HepG2 (cell line): ENCODE measurements at regions not wholly inside any gene's neighbourhood (a gene's known extent, or its start where the extent isn't known, plus 50 kb on each side); places are given as distances from the start of the nearest gene placed in this dataset.

Experiments used
- ATAC-seq: fragments of 200-7000 bp; cut with Tn5 transposase; 3 replicates; pipeline ENCODE4 v1.9.1; 2020; ENCODE audit warnings: mild to moderate bottlenecking, moderate library complexity
- BruUV-seq: library from RNA; stranded (reverse); fragments of 400-500 nt; replicated peaks from 2 replicates; lab custom pipeline; 2021; lab: Mats Ljungman, UMichigan
- CTCF ChIA-PET: fragments of 300-600 bp; formaldehyde crosslinking; extraction: SDS; loops from one replicate; lab custom pipeline; 2021; ENCODE audit warnings: low total read pairs, inconsistent platforms, low intra/inter-chr PET ratio; lab: Yijun Ruan, JAX
- POLR2A ChIA-PET: fragments of 350-600 bp; sonication (Branson Sonifier 250); formaldehyde crosslinking; loops from one replicate; lab custom pipeline; 2020; ENCODE audit warnings: antibody characterized with exemption, inconsistent platforms; lab: Yijun Ruan, JAX
- DNase-seq: peaks from one replicate; pipeline ENCODE4 v3.0.0-alpha.2; 2015; ENCODE audit warnings: low spot score
- FAIRE-seq: peaks from 3 replicates; lab custom pipeline; 2011; peaks lifted over from hg19 to GRCh38; lab: Jason Lieb, UNC
- H2AFZ ChIP-seq: one replicate; pipeline ENCODE4 v1.6.1; 2011; ENCODE audit warnings: low read length, inconsistent platforms
- H3K27ac ChIP-seq: fragments of 300-600 bp; 3 replicates; pipeline ENCODE4 v1.8.0; 2011; ENCODE audit warnings: mixed run types, mild to moderate bottlenecking, mixed read lengths, low read length, inconsistent platforms; ENCODE audit not compliant: insufficient read depth; ENCODE audit errors: extremely low read length
- H3K27me3 ChIP-seq, 2 experiments: fragments of 200-600 bp in 1 of 2; 2 replicates in 1 of 2; 3 replicates in 1 of 2; pipeline versions ENCODE4 v1.6.0 to v1.8.0; 2011; ENCODE audit warnings: low read length in 2 of 2, mild to moderate bottlenecking in 2 of 2, moderate library complexity in 2 of 2, inconsistent platforms in 1 of 2; ENCODE audit not compliant: insufficient read depth in 2 of 2, control insufficient read depth in 1 of 2
- H3K36me3 ChIP-seq, 2 experiments: fragments of 200-600 bp in 1 of 2; replicated peaks in 1 of 2; 2 replicates in 1 of 2; 3 replicates in 1 of 2; pipeline versions ENCODE4 v1.5.1 to v1.8.0; 2011; ENCODE audit warnings: low read length in 2 of 2, inconsistent platforms in 1 of 2; ENCODE audit not compliant: insufficient read depth in 2 of 2, control insufficient read depth in 1 of 2
- H3K4me1 ChIP-seq: 2 replicates; pipeline ENCODE4 v1.5.1; 2012; ENCODE audit warnings: low read length, inconsistent platforms; ENCODE audit not compliant: insufficient read depth
- H3K4me2 ChIP-seq: 2 replicates; pipeline ENCODE4 v1.6.0; 2011; ENCODE audit warnings: low read depth, low read length, inconsistent platforms
- H3K4me3 ChIP-seq, 3 experiments: fragments of 200-600 bp in 1 of 3; sonication (generic), shearing (Covaris generic) in 1 of 3; replicated peaks in 1 of 3; 2 replicates each; pipeline ENCODE4 v1.5.1; 2011 to 2016; ENCODE audit warnings: low read length in 3 of 3, inconsistent platforms in 2 of 3, low read depth in 2 of 3, mild to moderate bottlenecking in 2 of 3, control low read depth in 1 of 3, mixed read lengths in 1 of 3; ENCODE audit not compliant: insufficient read depth in 1 of 3
- H3K79me2 ChIP-seq: one replicate; pipeline ENCODE4 v1.6.1; 2011; ENCODE audit warnings: low read length, inconsistent platforms; ENCODE audit not compliant: insufficient read depth
- H3K9ac ChIP-seq: 2 replicates; pipeline ENCODE4 v1.6.0; 2011; ENCODE audit warnings: mild to moderate bottlenecking, low read depth, low read length, inconsistent platforms; ENCODE audit not compliant: insufficient read depth
- H3K9me3 ChIP-seq: 2 replicates; pipeline ENCODE4 v1.5.1; 2012; ENCODE audit warnings: mild to moderate bottlenecking, low read length
- H4K20me1 ChIP-seq: 2 replicates; pipeline ENCODE4 v1.6.0; 2011; ENCODE audit warnings: inconsistent platforms, mild to moderate bottlenecking, low read length, moderate library complexity; ENCODE audit not compliant: insufficient read depth
- CEBPB ChIP-seq: IDR thresholded peaks from 2 replicates; pipeline ENCODE4 v1.6.1; 2011; ENCODE audit warnings: low read depth, low read length, improper control_type of control experiment, borderline replicate concordance
- HMGA1 ChIP-seq: sonication (generic); formaldehyde crosslinking; conservative IDR thresholded peaks from 2 replicates; pipeline ENCODE4 v1.4.0; 2020; ENCODE audit warnings: missing genetic modification reagents
- KDM2A ChIP-seq: sonication (generic); formaldehyde crosslinking; IDR thresholded peaks from 2 replicates; pipeline ENCODE4 v1.4.0; 2020; ENCODE audit warnings: low read depth, missing genetic modification reagents, borderline replicate concordance
- KLF9 ChIP-seq: IDR thresholded peaks from 2 replicates; pipeline ENCODE4 v1.6.1; 2016; ENCODE audit warnings: low read depth
- KMT2A ChIP-seq: sonication (generic); formaldehyde crosslinking; IDR thresholded peaks from 2 replicates; pipeline ENCODE4 v1.4.0; 2020; ENCODE audit warnings: missing genetic modification reagents
- NCOA5 ChIP-seq: sonication (generic); formaldehyde crosslinking; IDR thresholded peaks from 2 replicates; pipeline ENCODE4 v1.4.0; 2020; ENCODE audit warnings: missing genetic modification reagents
- RELA ChIP-seq: sonication (generic); formaldehyde crosslinking; IDR thresholded peaks from 2 replicates; pipeline ENCODE4 v1.4.0; 2020; ENCODE audit warnings: missing genetic modification reagents
- REPIN1 ChIP-seq: sonication (generic); formaldehyde crosslinking; IDR thresholded peaks from 2 replicates; pipeline ENCODE4 v1.8.0; 2022; ENCODE audit warnings: missing genetic modification reagents, low read depth, mild to moderate bottlenecking, borderline replicate concordance
- WGBS: methylation state at CpG from one replicate; pipeline ENCODE4 v1.1.6; 2017; ENCODE audit warnings: low lambda C conversion rate; 5-methylcytosine and 5-hydroxymethylcytosine counted together
- in situ Hi-C: cut with HindIII; loops from 2 replicates; pipeline ENCODE4 v1.10.0; 2017; ENCODE audit warnings: low pct_unique_long_range_greater_than_20kb; ENCODE audit not compliant: extremely low pct_ligation_motif_present
- intact Hi-C: fragments of 100-400 bp; cut with micrococcal nuclease; formaldehyde crosslinking; loops from one replicate; pipeline ENCODE4 v1.10.0; 2022; ENCODE audit not compliant: unreplicated experiment
- TF ChIP-seq, protein P1 (sequence below): sonication (generic); formaldehyde crosslinking; IDR thresholded peaks from 2 replicates; pipeline ENCODE4 v1.5.0; 2020; ENCODE audit warnings: missing genetic modification reagents
- TF ChIP-seq, protein P2 (sequence below): sonication (generic); formaldehyde crosslinking; IDR thresholded peaks from 2 replicates; pipeline ENCODE4 v1.4.0; 2020; ENCODE audit warnings: mild to moderate bottlenecking, missing genetic modification reagents
- TF ChIP-seq, protein P3 (sequence below): sonication (generic); formaldehyde crosslinking; IDR thresholded peaks from 2 replicates; pipeline ENCODE4 v1.5.0; 2020; ENCODE audit warnings: mild to moderate bottlenecking, missing genetic modification reagents, borderline replicate concordance

DNA sequence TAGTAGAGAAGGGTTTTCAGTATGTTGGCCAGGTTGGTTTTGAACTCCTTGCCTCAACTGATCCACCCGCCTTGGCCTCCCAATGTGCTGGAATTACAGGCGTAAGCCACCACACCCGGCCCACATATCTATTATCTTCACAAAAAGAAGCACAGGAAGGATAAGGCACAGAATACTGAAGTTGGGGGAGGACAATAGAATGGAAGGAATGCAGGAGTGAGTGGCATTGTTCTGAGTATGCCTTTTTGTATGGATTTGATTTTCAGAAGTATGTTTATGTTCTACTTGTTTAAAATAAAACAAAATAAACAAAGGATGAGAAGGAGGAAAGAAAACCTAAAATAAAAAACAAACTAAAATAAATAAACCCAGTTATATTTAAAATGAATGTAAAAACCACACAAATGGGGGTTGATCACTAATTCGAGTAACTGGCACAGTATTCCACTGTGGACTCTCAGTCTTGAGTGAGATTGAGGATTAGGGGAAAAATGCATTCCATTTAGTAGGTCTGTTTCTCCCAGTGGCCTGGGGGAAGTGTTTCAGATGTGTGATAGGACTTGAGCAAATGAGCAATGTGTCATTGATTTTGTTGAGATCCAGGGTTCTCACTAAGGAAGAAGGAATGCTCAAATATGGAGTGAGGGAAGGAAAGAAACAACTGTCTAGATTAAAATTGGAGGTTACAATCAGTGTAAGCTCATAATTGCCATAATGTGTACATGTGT lies 109.0 kb upstream of the C1QTNF7 start (continued):
- TF ChIP-seq, protein P1, sequence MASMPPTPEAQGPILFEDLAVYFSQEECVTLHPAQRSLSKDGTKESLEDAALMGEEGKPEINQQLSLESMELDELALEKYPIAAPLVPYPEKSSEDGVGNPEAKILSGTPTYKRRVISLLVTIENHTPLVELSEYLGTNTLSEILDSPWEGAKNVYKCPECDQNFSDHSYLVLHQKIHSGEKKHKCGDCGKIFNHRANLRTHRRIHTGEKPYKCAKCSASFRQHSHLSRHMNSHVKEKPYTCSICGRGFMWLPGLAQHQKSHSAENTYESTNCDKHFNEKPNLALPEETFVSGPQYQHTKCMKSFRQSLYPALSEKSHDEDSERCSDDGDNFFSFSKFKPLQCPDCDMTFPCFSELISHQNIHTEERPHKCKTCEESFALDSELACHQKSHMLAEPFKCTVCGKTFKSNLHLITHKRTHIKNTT (CRISPR knock-in tag) = no peak

DNA sequence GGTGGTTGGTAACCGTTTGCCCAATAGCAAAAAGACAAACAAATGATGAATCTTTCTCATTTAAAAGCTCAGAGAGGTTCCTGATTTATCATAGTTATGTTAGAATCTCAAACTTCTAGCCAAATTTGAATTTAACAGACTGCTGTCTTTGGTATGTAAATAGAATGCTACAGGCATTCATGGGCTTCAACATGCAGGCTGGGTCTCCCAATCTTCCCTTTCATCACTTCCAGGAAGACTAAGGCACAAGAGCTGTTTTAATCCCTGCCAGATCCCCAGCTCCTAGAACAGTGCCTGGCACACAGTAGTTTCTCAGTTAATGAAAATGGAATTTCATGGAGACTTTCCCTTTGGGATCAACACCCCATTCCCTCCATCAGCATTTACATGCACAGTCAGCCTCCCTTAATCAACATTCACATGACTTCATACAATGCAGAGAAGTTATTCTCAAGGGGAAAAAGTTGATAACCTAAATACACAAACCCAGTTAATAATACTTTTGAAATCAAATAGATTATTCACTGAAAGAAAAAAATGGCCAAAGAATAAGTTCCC lies 107.6 kb upstream of the C1QTNF7 start:
- no peak for FAIRE-seq
- H3K9me3 ChIP-seq = no peaks in the 10 kb centered on the region
- in situ Hi-C loops (no loop called here), intact Hi-C loops (no loop called here)
- no peaks in the 10 kb centered on the region for H3K79me2 ChIP-seq
- H2AFZ ChIP-seq = no peak overlapping the region
- 5% methylated on average over 1 of the region's 1 CpG for WGBS
- DNase-seq = no peak
- BruUV-seq = no TSS peak
- H3K27me3 ChIP-seq = no peaks in the 10 kb centered on the region
- H3K4me2 ChIP-seq = no peak overlapping the region
- H3K27ac ChIP-seq = no peak overlapping the region
- no peaks in the 10 kb centered on the region for H4K20me1 ChIP-seq
- ChIA-PET POLR2A (no interaction called here), CTCF (no interaction called here)
- no peak overlapping the region for H3K9ac ChIP-seq
- ATAC-seq = no peak
- no peak for TF ChIP-seq KMT2A (CRISPR knock-in tag)
- TF ChIP-seq, protein P2, sequence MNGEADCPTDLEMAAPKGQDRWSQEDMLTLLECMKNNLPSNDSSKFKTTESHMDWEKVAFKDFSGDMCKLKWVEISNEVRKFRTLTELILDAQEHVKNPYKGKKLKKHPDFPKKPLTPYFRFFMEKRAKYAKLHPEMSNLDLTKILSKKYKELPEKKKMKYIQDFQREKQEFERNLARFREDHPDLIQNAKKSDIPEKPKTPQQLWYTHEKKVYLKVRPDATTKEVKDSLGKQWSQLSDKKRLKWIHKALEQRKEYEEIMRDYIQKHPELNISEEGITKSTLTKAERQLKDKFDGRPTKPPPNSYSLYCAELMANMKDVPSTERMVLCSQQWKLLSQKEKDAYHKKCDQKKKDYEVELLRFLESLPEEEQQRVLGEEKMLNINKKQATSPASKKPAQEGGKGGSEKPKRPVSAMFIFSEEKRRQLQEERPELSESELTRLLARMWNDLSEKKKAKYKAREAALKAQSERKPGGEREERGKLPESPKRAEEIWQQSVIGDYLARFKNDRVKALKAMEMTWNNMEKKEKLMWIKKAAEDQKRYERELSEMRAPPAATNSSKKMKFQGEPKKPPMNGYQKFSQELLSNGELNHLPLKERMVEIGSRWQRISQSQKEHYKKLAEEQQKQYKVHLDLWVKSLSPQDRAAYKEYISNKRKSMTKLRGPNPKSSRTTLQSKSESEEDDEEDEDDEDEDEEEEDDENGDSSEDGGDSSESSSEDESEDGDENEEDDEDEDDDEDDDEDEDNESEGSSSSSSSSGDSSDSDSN (CRISPR knock-in tag) = no peak
- TF ChIP-seq REPIN1 (CRISPR knock-in tag) = no peak
- TF ChIP-seq, protein P3, sequence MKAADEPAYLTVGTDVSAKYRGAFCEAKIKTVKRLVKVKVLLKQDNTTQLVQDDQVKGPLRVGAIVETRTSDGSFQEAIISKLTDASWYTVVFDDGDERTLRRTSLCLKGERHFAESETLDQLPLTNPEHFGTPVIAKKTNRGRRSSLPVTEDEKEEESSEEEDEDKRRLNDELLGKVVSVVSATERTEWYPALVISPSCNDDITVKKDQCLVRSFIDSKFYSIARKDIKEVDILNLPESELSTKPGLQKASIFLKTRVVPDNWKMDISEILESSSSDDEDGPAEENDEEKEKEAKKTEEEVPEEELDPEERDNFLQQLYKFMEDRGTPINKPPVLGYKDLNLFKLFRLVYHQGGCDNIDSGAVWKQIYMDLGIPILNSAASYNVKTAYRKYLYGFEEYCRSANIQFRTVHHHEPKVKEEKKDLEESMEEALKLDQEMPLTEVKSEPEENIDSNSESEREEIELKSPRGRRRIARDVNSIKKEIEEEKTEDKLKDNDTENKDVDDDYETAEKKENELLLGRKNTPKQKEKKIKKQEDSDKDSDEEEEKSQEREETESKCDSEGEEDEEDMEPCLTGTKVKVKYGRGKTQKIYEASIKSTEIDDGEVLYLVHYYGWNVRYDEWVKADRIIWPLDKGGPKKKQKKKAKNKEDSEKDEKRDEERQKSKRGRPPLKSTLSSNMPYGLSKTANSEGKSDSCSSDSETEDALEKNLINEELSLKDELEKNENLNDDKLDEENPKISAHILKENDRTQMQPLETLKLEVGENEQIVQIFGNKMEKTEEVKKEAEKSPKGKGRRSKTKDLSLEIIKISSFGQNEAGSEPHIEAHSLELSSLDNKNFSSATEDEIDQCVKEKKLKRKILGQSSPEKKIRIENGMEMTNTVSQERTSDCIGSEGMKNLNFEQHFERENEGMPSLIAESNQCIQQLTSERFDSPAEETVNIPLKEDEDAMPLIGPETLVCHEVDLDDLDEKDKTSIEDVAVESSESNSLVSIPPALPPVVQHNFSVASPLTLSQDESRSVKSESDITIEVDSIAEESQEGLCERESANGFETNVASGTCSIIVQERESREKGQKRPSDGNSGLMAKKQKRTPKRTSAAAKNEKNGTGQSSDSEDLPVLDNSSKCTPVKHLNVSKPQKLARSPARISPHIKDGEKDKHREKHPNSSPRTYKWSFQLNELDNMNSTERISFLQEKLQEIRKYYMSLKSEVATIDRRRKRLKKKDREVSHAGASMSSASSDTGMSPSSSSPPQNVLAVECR (CRISPR knock-in tag) = no peak
- no peak for TF ChIP-seq RELA (CRISPR knock-in tag)
- TF ChIP-seq NCOA5 (CRISPR knock-in tag) = no peak
- TF ChIP-seq HMGA1 (CRISPR knock-in tag) = no peak
- no peak for TF ChIP-seq CEBPB
- TF ChIP-seq KLF9 (CRISPR knock-in tag) = no peak
- TF ChIP-seq KDM2A (CRISPR knock-in tag) = no peak
- H3K4me1 ChIP-seq = no peaks in the 10 kb centered on the region
- no peaks in the 10 kb centered on the region for H3K36me3 ChIP-seq
- no peak overlapping the region for H3K4me3 ChIP-seq
